ENCODE measurements at regions not wholly inside any gene's neighbourhood (a gene's known extent, or its start where the extent isn't known, plus 50 kb on each side); places are given as distances from the start of the nearest gene placed in this dataset.

- DNase-seq (ENCODE audit: low read depth in 2 of 2), result no peak
These were observed 121.3 kb upstream of the MAX start for GRCh38 chr14:65223636-65224035.

- DNase-seq (ENCODE audit: low read depth in 2 of 2), result no peak
These were observed 122.5 kb upstream of the MAX start for GRCh38 chr14:65224799-65225198.

GRCh38 chr14:65225299-65226159, 123.2 kb upstream of the MAX start:
- no peak for DNase-seq (ENCODE audit: low read depth in 2 of 2)

- no peak for DNase-seq (ENCODE audit: low read depth in 2 of 2)
These were observed 124.7 kb upstream of the MAX start for GRCh38 chr14:65226824-65227604.

GRCh38 chr14:65228436-65228835, 126.1 kb upstream of the MAX start:
- no peak for DNase-seq (ENCODE audit: low read depth in 2 of 2)

GRCh38 chr14:65228956-65229747, 126.8 kb upstream of the MAX start:
- DNase-seq (ENCODE audit: low read depth in 2 of 2), result no peak

GRCh38 chr14:65229748-65230728, 127.7 kb upstream of the MAX start:
- DNase-seq (ENCODE audit: low read depth in 2 of 2), result peak in 1 of 2 experiments; percentile 11

GRCh38 chr14:65231286-65231980, 129.1 kb upstream of the MAX start:
- no peak for DNase-seq (ENCODE audit: low read depth in 2 of 2)

GRCh38 chr14:65234752-65235361, 132.5 kb upstream of the MAX start:
- DNase-seq (ENCODE audit: low read depth in 2 of 2), result no peak

GRCh38 chr14:65237023-65237814, 134.9 kb upstream of the MAX start:
- no peak for DNase-seq (ENCODE audit: low read depth in 2 of 2)

GRCh38 chr14:65237941-65238340, 135.6 kb upstream of the MAX start:
- DNase-seq (ENCODE audit: low read depth in 2 of 2), result no peak

GRCh38 chr14:65238456-65238855, 136.1 kb upstream of the MAX start:
- no peak for DNase-seq (ENCODE audit: low read depth in 2 of 2)

GRCh38 chr14:65239143-65239937, 137.0 kb upstream of the MAX start:
- DNase-seq (ENCODE audit: low read depth in 2 of 2), result no peak

- DNase-seq (ENCODE audit: low read depth in 2 of 2), result no peak
These were observed 137.6 kb upstream of the MAX start for GRCh38 chr14:65239938-65240296.

GRCh38 chr14:65241125-65241752, 138.9 kb upstream of the MAX start:
- DNase-seq (ENCODE audit: low read depth in 2 of 2), result no peak

GRCh38 chr14:65242732-65243134, 140.4 kb upstream of the MAX start:
- DNase-seq (ENCODE audit: low read depth in 2 of 2), result no peak

- no peak for DNase-seq (ENCODE audit: low read depth in 2 of 2)
These were observed 141.6 kb upstream of the MAX start for GRCh38 chr14:65243766-65244442.
